Calu3 (cell line): ENCODE measurements at regions not wholly inside any gene's neighbourhood (a gene's known extent, or its start where the extent isn't known, plus 50 kb on each side); places are given as distances from the start of the nearest gene placed in this dataset.
"Not testable (repeated sequence)": the region's sequence is repeated elsewhere in the genome, so short reads cannot be mapped to it uniquely, and the experiment has no call there.

Source experiments
- BruUV-seq: library from RNA; stranded (reverse); fragments of 400-500 nt; replicated peaks from 2 replicates; lab custom pipeline; 2021; lab: Mats Ljungman, UMichigan
- CTCF ChIA-PET: fragments of 300-600 bp; sonication (Branson Sonifier 250); formaldehyde crosslinking; loops from one replicate; lab custom pipeline; 2022; ENCODE audit warnings: antibody characterized with exemption; lab: Charles Lee
- DNase-seq: peaks from one replicate; pipeline ENCODE4 v3.0.0; 2022
- H3K27ac Mint-ChIP-seq: one replicate; pipeline ENCODE4 v1.8.0; 2022; ENCODE audit warnings: mixed read lengths; ENCODE audit not compliant: unreplicated experiment
- H3K27me3 Mint-ChIP-seq: one replicate; pipeline ENCODE4 v1.8.0; 2022; ENCODE audit warnings: mixed read lengths; ENCODE audit not compliant: unreplicated experiment
- H3K36me3 Mint-ChIP-seq: one replicate; pipeline ENCODE4 v1.8.0; 2022; ENCODE audit warnings: mild to moderate bottlenecking, moderate library complexity, mixed read lengths; ENCODE audit not compliant: insufficient read depth, unreplicated experiment
- H3K4me1 Mint-ChIP-seq: one replicate; pipeline ENCODE4 v1.8.0; 2022; ENCODE audit warnings: mild to moderate bottlenecking, low read depth, mixed read lengths; ENCODE audit not compliant: unreplicated experiment
- H3K4me3 Mint-ChIP-seq: one replicate; pipeline ENCODE4 v1.8.0; 2022; ENCODE audit warnings: mild to moderate bottlenecking, low read depth, moderate library complexity, mixed read lengths; ENCODE audit not compliant: unreplicated experiment
- H3K9me3 Mint-ChIP-seq: one replicate; pipeline ENCODE4 v1.8.0; 2022; ENCODE audit warnings: low read depth, mixed read lengths; ENCODE audit not compliant: unreplicated experiment
- CTCF ChIP-seq: fragments of 200-600 bp; IDR thresholded peaks from one replicate; pipeline ENCODE4 v1.8.0; 2022; ENCODE audit warnings: antibody characterized with exemption; ENCODE audit not compliant: unreplicated experiment
- intact Hi-C: fragments of 100-400 bp; cut with micrococcal nuclease; formaldehyde crosslinking; loops from one replicate; pipeline ENCODE4 v1.10.0; 2022; ENCODE audit not compliant: unreplicated experiment

GRCh38 chr16:60641067-60641665, 1395.1 kb downstream of the CDH8 start:
- H3K27me3 Mint-ChIP-seq = no peaks in the 10 kb centered on the region
- TF ChIP-seq CTCF = no peak
- peaks cover 16% of the 10 kb centered on the region for H3K9me3 Mint-ChIP-seq
- no TSS peak for BruUV-seq
- H3K4me3 Mint-ChIP-seq = no peak overlapping the region
- H3K27ac Mint-ChIP-seq = no peak overlapping the region
- intact Hi-C loops = no loop called here
- no peak for DNase-seq
- CTCF ChIA-PET = no interaction called here
- H3K36me3 Mint-ChIP-seq = no peaks in the 10 kb centered on the region
- H3K4me1 Mint-ChIP-seq = no peaks in the 10 kb centered on the region

- intact Hi-C loops = no loop called here
- Mint-ChIP-seq H3K27me3 (no peaks in the 10 kb centered on the region), H3K36me3 (no peaks in the 10 kb centered on the region), H3K9me3 (peaks cover 16% of the 10 kb centered on the region), H3K4me3 (no peak overlapping the region), H3K4me1 (no peaks in the 10 kb centered on the region), H3K27ac (no peak overlapping the region)
- DNase-seq = no peak
- CTCF ChIA-PET = no interaction called here
- no TSS peak for BruUV-seq
- no peak for TF ChIP-seq CTCF
These were observed 1396.2 kb downstream of the CDH8 start for GRCh38 chr16:60640038-60640437.

- DNase-seq, H3K27ac Mint-ChIP-seq, BruUV-seq, H3K4me1 Mint-ChIP-seq, H3K27me3 Mint-ChIP-seq, CTCF ChIA-PET, intact Hi-C loops, H3K4me3 Mint-ChIP-seq, H3K36me3 Mint-ChIP-seq: not testable (repeated sequence)
- H3K9me3 Mint-ChIP-seq = peaks cover 12% of the 10 kb centered on the region
These were observed 1399.6 kb downstream of the CDH8 start for GRCh38 chr16:60636636-60637035.

- intact Hi-C loops = no loop called here
- H3K27ac Mint-ChIP-seq = no peak overlapping the region
- H3K27me3 Mint-ChIP-seq = no peaks in the 10 kb centered on the region
These were observed 1400.1 kb downstream of the CDH8 start for GRCh38 chr16:60636117-60636516.

More at GRCh38 chr16:60636117-60636516, 1400.1 kb downstream of the CDH8 start:
- CTCF ChIA-PET = no interaction called here
- DNase-seq = no peak
- no peak overlapping the region for H3K4me3 Mint-ChIP-seq
- BruUV-seq = no TSS peak
- H3K4me1 Mint-ChIP-seq = no peaks in the 10 kb centered on the region
- peaks cover 12% of the 10 kb centered on the region for H3K9me3 Mint-ChIP-seq
- H3K36me3 Mint-ChIP-seq = no peaks in the 10 kb centered on the region
- TF ChIP-seq CTCF = no peak
